Right lobe of liver (tissue), 6 donors: ENCODE measurements at regions not wholly inside any gene's neighbourhood (a gene's known extent, or its start where the extent isn't known, plus 50 kb on each side); places are given as distances from the start of the nearest gene placed in this dataset.

ENCODE experiments used
- ATAC-seq, 4 donors: fragments of 200-7000 bp; cut with Tn5 transposase; one replicate each; pipeline ENCODE4 v1.9.1; 2020; ENCODE audit warnings: mild to moderate bottlenecking in 4 of 4, moderate library complexity in 4 of 4
- DNase-seq, 3 donors: peaks; one replicate each; pipeline ENCODE4 v3.0.0-alpha.2; 2020
- H3K27ac ChIP-seq, 3 donors: fragments of 200-600 bp; one replicate each; pipeline ENCODE4 v1.8.0; 2022
- H3K27me3 ChIP-seq, 2 donors: fragments of 200-600 bp; one replicate each; pipeline ENCODE4 v1.8.0; 2022
- H3K36me3 ChIP-seq, 4 donors: fragments of 200-600 bp; sonication (generic) in 1 of 4; one replicate each; pipeline versions ENCODE4 v1.5.1 to v1.8.0; 2017 to 2022; ENCODE audit warnings: control low read depth in 1 of 4
- H3K4me1 ChIP-seq, 4 donors: fragments of 200-600 bp; sonication (generic) in 1 of 4; one replicate each; pipeline versions ENCODE4 v1.5.1 to v1.8.0; 2017 to 2022; ENCODE audit warnings: control low read depth in 1 of 4
- H3K4me3 ChIP-seq, 3 donors: fragments of 200-600 bp; one replicate each; pipeline ENCODE4 v1.8.0; 2022
- H3K9me3 ChIP-seq, 4 donors: fragments of 200-600 bp; sonication (generic) in 1 of 4; one replicate each; pipeline versions ENCODE4 v1.5.1 to v1.8.0; 2017 to 2022; ENCODE audit warnings: control low read depth in 1 of 4
- CTCF ChIP-seq, 4 donors: fragments of 200-600 bp in 3 of 4; fragments of 450-650 bp in 1 of 4; IDR thresholded peaks; one replicate each; pipeline versions ENCODE4 v1.5.1 to v1.8.0; 2016 to 2022; ENCODE audit warnings: antibody characterized with exemption in 4 of 4, mild to moderate bottlenecking in 2 of 4
- POLR2A ChIP-seq: fragments of 450-650 bp; IDR thresholded peaks from one replicate; pipeline ENCODE4 v1.6.1; 2017; ENCODE audit warnings: antibody characterized with exemption, mild to moderate bottlenecking
- WGBS: methylation state at CpG from one replicate; pipeline ENCODE4 v1.1.6; 2018; ENCODE audit warnings: low coverage, low lambda C conversion rate; ENCODE audit not compliant: insufficient coverage; ENCODE audit errors: missing lambda C conversion rate; 5-methylcytosine and 5-hydroxymethylcytosine counted together
- intact Hi-C, 2 donors: fragments of 100-400 bp; cut with DNase I; formaldehyde crosslinking; loops; one replicate each; pipeline versions ENCODE4 v1.11.2 to v1.14.1; 2022
- donor health status: DM: no; HTN: yes; CAD: no.
- donor health status: DM: no; HTN: no; CAD: no.
- donor health status: DM: no; HTN: no; CAD: no.
- donor health status: DM: no; HTN: yes; CAD: no.
- donor health status: DM: no; HTN: yes; CAD: no.

- intact Hi-C loops, result no loop called here
- H3K27ac ChIP-seq, result no peak overlapping the region
- no peak overlapping the region for H3K4me3 ChIP-seq
- H3K9me3 ChIP-seq, result no peaks in the 10 kb centered on the region
- WGBS, result 41% methylated on average over 5 of the region's 5 CpGs
- TF ChIP-seq POLR2A (no peak), CTCF (IDR thresholded peaks at IDR 0.05) (no peak)
- no peak for ATAC-seq
- no peak for DNase-seq
- H3K27me3 ChIP-seq, result no peaks in the 10 kb centered on the region
- no peaks in the 10 kb centered on the region for H3K4me1 ChIP-seq
- H3K36me3 ChIP-seq, result no peaks in the 10 kb centered on the region
These were observed 258.6 kb downstream of the CXCL12 start for GRCh38 chr10:44126291-44126717.

- Histone ChIP-seq H3K27me3 (no peaks in the 10 kb centered on the region), H3K27ac (no peak overlapping the region), H3K4me1 (no peaks in the 10 kb centered on the region), H3K9me3 (no peaks in the 10 kb centered on the region), H3K36me3 (no peaks in the 10 kb centered on the region), H3K4me3 (no peak overlapping the region)
- TF ChIP-seq POLR2A (no peak), CTCF (IDR thresholded peaks at IDR 0.05) (no peak)
- intact Hi-C loops, result no loop called here
- WGBS, result 86% methylated on average over 1 of the region's 1 CpG
- no peak for ATAC-seq
- DNase-seq, result no peak
These were observed 259.0 kb downstream of the CXCL12 start for GRCh38 chr10:44125879-44126278.

- ATAC-seq (peak in 1 of 4 donors; percentile 85), DNase-seq (no peak)
- Histone ChIP-seq H3K4me1 (no peaks in the 10 kb centered on the region), H3K27me3 (no peaks in the 10 kb centered on the region), H3K9me3 (no peaks in the 10 kb centered on the region), H3K27ac (no peak overlapping the region), H3K36me3 (no peaks in the 10 kb centered on the region), H3K4me3 (no peak overlapping the region)
- intact Hi-C loops, result no loop called here
- 54% methylated on average over 3 of the region's 3 CpGs for WGBS
- TF ChIP-seq POLR2A (no peak), CTCF (IDR thresholded peaks at IDR 0.05) (no peak)
These were observed 266.4 kb downstream of the CXCL12 start for GRCh38 chr10:44118500-44118899.

GRCh38 chr10:44116474-44116873, 268.4 kb downstream of the CXCL12 start:
- H3K4me3 ChIP-seq, result no peak overlapping the region
- WGBS, result 49% methylated on average over 7 of the region's 7 CpGs
- no peaks in the 10 kb centered on the region for H3K4me1 ChIP-seq
- no peaks in the 10 kb centered on the region for H3K27me3 ChIP-seq
- no peaks in the 10 kb centered on the region for H3K9me3 ChIP-seq
- intact Hi-C loops, result no loop called here
- ATAC-seq, result no peak
- TF ChIP-seq POLR2A (no peak), CTCF (IDR thresholded peaks at IDR 0.05) (no peak)
- H3K27ac ChIP-seq, result no peak overlapping the region
- no peak for DNase-seq
- H3K36me3 ChIP-seq, result no peaks in the 10 kb centered on the region

- Histone ChIP-seq H3K4me1 (no peaks in the 10 kb centered on the region), H3K27ac (no peak overlapping the region), H3K36me3 (no peaks in the 10 kb centered on the region), H3K4me3 (no peak overlapping the region), H3K9me3 (no peaks in the 10 kb centered on the region), H3K27me3 (no peaks in the 10 kb centered on the region)
- TF ChIP-seq CTCF (IDR thresholded peaks at IDR 0.05), result no peak
- no peak for TF ChIP-seq POLR2A
- intact Hi-C loops, result no loop called here
- ATAC-seq, result no peak
- DNase-seq, result no peak
- 51% methylated on average over 5 of the region's 5 CpGs for WGBS
These were observed 269.4 kb downstream of the CXCL12 start for GRCh38 chr10:44115516-44115915.
